HCT116 (cell line): ENCODE measurements at regions not wholly inside any gene's neighbourhood (a gene's known extent, or its start where the extent isn't known, plus 50 kb on each side); places are given as distances from the start of the nearest gene placed in this dataset.

Experiments used
- ATAC-seq: fragments of 200-7000 bp; cut with Tn5 transposase; 2 replicates; pipeline ENCODE4 v1.9.1; 2020; ENCODE audit warnings: mild to moderate bottlenecking, moderate library complexity
- BruUV-seq: library from RNA; stranded (reverse); fragments of 400-500 nt; replicated peaks from 2 replicates; lab custom pipeline; 2021; lab: Mats Ljungman, UMichigan
- CTCF ChIA-PET: fragments of 300-600 bp; sonication (Branson Sonifier 250); formaldehyde crosslinking; loops from one replicate; lab custom pipeline; 2021; ENCODE audit warnings: antibody characterized with exemption; lab: Charles Lee
- POLR2A ChIA-PET: fragments of 300-600, 350-600 bp; sonication (Branson Sonifier 250); formaldehyde crosslinking; loops from one replicate; lab custom pipeline; 2021; ENCODE audit warnings: antibody characterized with exemption; lab: Charles Lee
- RAD21 ChIA-PET, 2 experiments: fragments of 300-600 bp; sonication (Branson Sonifier 250); formaldehyde crosslinking; loops; one replicate each; lab custom pipeline; 2023; ENCODE audit warnings: low total read pairs in 2 of 2; ENCODE audit not compliant: uncharacterized antibody in 2 of 2, unreplicated experiment in 2 of 2, low non-redundant PET in 1 of 2; lab: Charles Lee
- DNase-seq: peaks from one replicate; pipeline ENCODE4 v3.0.0-alpha.2; 2010; ENCODE audit warnings: low read depth, low spot score
- H2AFZ ChIP-seq: fragments of 200-600 bp; shearing (Covaris generic), sonication (generic); 2 replicates; pipeline ENCODE4 v1.6.1; 2017; ENCODE audit warnings: low read depth, mixed run types, mixed read lengths, antibody characterized with exemption, low read length; ENCODE audit not compliant: poor library complexity, severe bottlenecking
- H3K27ac ChIP-seq: 2 replicates; pipeline ENCODE4 v1.5.1; 2012; ENCODE audit warnings: low read depth, low read length
- H3K27me3 ChIP-seq: fragments of 200-600 bp; sonication (generic); 2 replicates; pipeline ENCODE4 v1.6.1; 2016; ENCODE audit warnings: mixed run types, low read length, mixed read lengths; ENCODE audit not compliant: insufficient read depth
- H3K36me3 ChIP-seq, 2 experiments: fragments of 200-500 bp in 1 of 2; fragments of 200-600 bp in 1 of 2; sonication (Bioruptor generic) in 1 of 2; sonication (generic) in 1 of 2; 2 replicates each; pipeline versions ENCODE4 v1.5.1 to v1.6.1; 2014 to 2016; ENCODE audit warnings: low read length in 2 of 2, inconsistent platforms in 1 of 2, mixed read lengths in 1 of 2, mixed run types in 1 of 2; ENCODE audit not compliant: insufficient read depth in 2 of 2, control insufficient read depth in 1 of 2
- H3K4me1 ChIP-seq, 2 experiments: fragments of 200-600 bp in 1 of 2; sonication (generic) in 1 of 2; 2 replicates each; pipeline versions ENCODE4 v1.5.1 to v1.6.1; 2012 to 2017; ENCODE audit warnings: low read length in 2 of 2, inconsistent platforms in 1 of 2, mild to moderate bottlenecking in 1 of 2, mixed read lengths in 1 of 2, mixed run types in 1 of 2, moderate library complexity in 1 of 2; ENCODE audit not compliant: insufficient read depth in 2 of 2, control insufficient read depth in 1 of 2
- H3K4me2 ChIP-seq: fragments of 200-600 bp; sonication (generic); 2 replicates; pipeline ENCODE4 v1.6.1; 2017; ENCODE audit warnings: mixed run types, low read length, mixed read lengths
- H3K4me3 ChIP-seq, 2 experiments: fragments of 200-600 bp in 1 of 2; sonication (generic) in 1 of 2; replicated peaks in 1 of 2; 2 replicates each; pipeline ENCODE4 v1.5.1; 2011 to 2016; ENCODE audit warnings: low read length in 2 of 2, control low read depth in 1 of 2, low read depth in 1 of 2, mild to moderate bottlenecking in 1 of 2, mixed read lengths in 1 of 2, mixed run types in 1 of 2
- H3K79me2 ChIP-seq: fragments of 200-600 bp; sonication (generic); 2 replicates; pipeline ENCODE4 v1.6.1; 2017; ENCODE audit warnings: mild to moderate bottlenecking, mixed run types, low read length, moderate library complexity, mixed read lengths; ENCODE audit not compliant: insufficient read depth
- H3K9ac ChIP-seq: fragments of 200-600 bp; sonication (generic); 2 replicates; pipeline ENCODE4 v1.6.1; 2016; ENCODE audit warnings: low read length, mixed read lengths
- H3K9me2 ChIP-seq: fragments of 200-600 bp; sonication (generic), shearing (Covaris generic); 2 replicates; pipeline ENCODE4 v1.6.1; 2017; ENCODE audit warnings: mixed run types, mild to moderate bottlenecking, moderate library complexity; ENCODE audit not compliant: insufficient read depth
- H3K9me3 ChIP-seq, 2 experiments: fragments of 200-500 bp in 1 of 2; fragments of 200-600 bp in 1 of 2; sonication (Bioruptor generic) in 1 of 2; sonication (generic) in 1 of 2; 2 replicates each; pipeline ENCODE4 v1.6.1; 2014 to 2017; ENCODE audit warnings: low read length in 2 of 2, mixed read lengths in 2 of 2, inconsistent platforms in 1 of 2, low read depth in 1 of 2, mild to moderate bottlenecking in 1 of 2, mixed run types in 1 of 2, moderate library complexity in 1 of 2; ENCODE audit not compliant: control insufficient read depth in 1 of 2, insufficient read depth in 1 of 2
- H4K20me1 ChIP-seq: fragments of 200-600 bp; sonication (generic), shearing (Covaris generic); 2 replicates; pipeline ENCODE4 v1.6.1; 2017; ENCODE audit warnings: mixed run types, mild to moderate bottlenecking, moderate library complexity; ENCODE audit not compliant: insufficient read depth
- ATF3 ChIP-seq: IDR thresholded peaks from 2 replicates; pipeline ENCODE4 v1.6.1; 2012
- CBX3 ChIP-seq: IDR thresholded peaks from 2 replicates; pipeline ENCODE4 v1.6.1; 2012; ENCODE audit warnings: low read depth
- CEBPB ChIP-seq: IDR thresholded peaks from 2 replicates; pipeline ENCODE4 v1.6.1; 2012; ENCODE audit warnings: low read depth
- CTCF ChIP-seq, 3 experiments: fragments of 200-600 bp in 1 of 3; sonication (generic) in 1 of 3; IDR thresholded peaks in 2 of 3; conservative IDR thresholded peaks in 1 of 3; 2 replicates each; pipeline ENCODE4 v1.5.1; 2012 to 2017; ENCODE audit warnings: low read depth in 2 of 3, low read length in 2 of 3, antibody characterized with exemption in 1 of 3, borderline replicate concordance in 1 of 3, control low read depth in 1 of 3, mild to moderate bottlenecking in 1 of 3, mixed read lengths in 1 of 3, mixed run types in 1 of 3, moderate library complexity in 1 of 3; ENCODE audit not compliant: insufficient read depth in 1 of 3
- EGR1 ChIP-seq: IDR thresholded peaks from 2 replicates; pipeline ENCODE4 v1.6.1; 2012; ENCODE audit warnings: low read depth
- ELF1 ChIP-seq: IDR thresholded peaks from 2 replicates; pipeline ENCODE4 v1.6.1; 2012; ENCODE audit warnings: low read depth, borderline replicate concordance
- EZH2 ChIP-seq: fragments of 200-600 bp; sonication (generic); IDR thresholded peaks from 2 replicates; pipeline ENCODE4 v1.6.1; 2017; ENCODE audit warnings: antibody characterized with exemption, mixed run types
- EZH2phosphoT487 ChIP-seq: fragments of 200-600 bp; IDR thresholded peaks from 2 replicates; pipeline ENCODE4 v1.6.1; 2018; ENCODE audit warnings: antibody characterized with exemption, borderline replicate concordance
- FOSL1 ChIP-seq: IDR thresholded peaks from 2 replicates; pipeline ENCODE4 v1.6.1; 2012; ENCODE audit warnings: low read depth
- JUND ChIP-seq: IDR thresholded peaks from 2 replicates; pipeline ENCODE4 v1.6.1; 2012
- MAX ChIP-seq: IDR thresholded peaks from 2 replicates; pipeline ENCODE4 v1.6.1; 2012
- POLR2A ChIP-seq: IDR thresholded peaks from 2 replicates; pipeline ENCODE4 v1.7.0; 2011; ENCODE audit warnings: borderline replicate concordance; ENCODE audit not compliant: insufficient read depth, insufficient read length; ENCODE audit errors: extremely low read depth
- POLR2AphosphoS5 ChIP-seq: IDR thresholded peaks from 2 replicates; pipeline ENCODE4 v1.6.1; 2011; ENCODE audit warnings: mild to moderate bottlenecking, low read depth, low read length, moderate library complexity
- RAD21 ChIP-seq: IDR thresholded peaks from 2 replicates; pipeline ENCODE4 v1.6.1; 2012; ENCODE audit warnings: low read depth, mild to moderate bottlenecking
- SP1 ChIP-seq: IDR thresholded peaks from 2 replicates; pipeline ENCODE4 v1.6.1; 2012; ENCODE audit warnings: low read depth
- SRF ChIP-seq: IDR thresholded peaks from 2 replicates; pipeline ENCODE4 v1.6.1; 2012; ENCODE audit warnings: low read depth
- YY1 ChIP-seq: IDR thresholded peaks from 2 replicates; pipeline ENCODE4 v1.6.1; 2011; ENCODE audit warnings: low read length, low read depth, moderate library complexity, mild to moderate bottlenecking; ENCODE audit not compliant: insufficient replicate concordance; ENCODE audit errors: extremely low read depth
- ZBTB33 ChIP-seq: IDR thresholded peaks from 2 replicates; pipeline ENCODE4 v1.6.1; 2011; ENCODE audit warnings: mild to moderate bottlenecking, low read length, moderate library complexity; ENCODE audit not compliant: insufficient replicate concordance; ENCODE audit errors: extremely low read depth
- ZFX ChIP-seq: fragments of 450-650 bp; IDR thresholded peaks from 2 replicates; pipeline ENCODE4 v1.6.1; 2017
- ZNF274 ChIP-seq: fragments of 200-500 bp; sonication (Bioruptor generic); IDR thresholded peaks from 2 replicates; pipeline ENCODE4 v1.6.1; 2014; ENCODE audit warnings: mild to moderate bottlenecking, low read depth, low read length, inconsistent platforms
- intact Hi-C: fragments of 100-400 bp; cut with micrococcal nuclease; formaldehyde crosslinking; loops from 2 replicates; pipeline ENCODE4 v1.10.0; 2022

GRCh38 chr13:111947876-111948275 is 119.1 kb upstream of the SOX1 start:
- no peak overlapping the region for H3K9ac ChIP-seq
- no peaks in the 10 kb centered on the region for H3K79me2 ChIP-seq
- H3K9me3 ChIP-seq = peaks cover 0 to 3% of the 10 kb centered on the region in 2 experiments; a peak in 1 of 4 replicates
- DNase-seq (no peak), ATAC-seq (no peak)
- no TSS peak for BruUV-seq
- no peak overlapping the region for H3K4me3 ChIP-seq
- H3K27ac ChIP-seq = no peak overlapping the region
- no peaks in the 10 kb centered on the region for H4K20me1 ChIP-seq
- H3K27me3 ChIP-seq = peaks cover 9% of the 10 kb centered on the region; the same call in 1 of the 2 replicates
- RAD21 ChIA-PET = no interaction called here
- no peaks in the 10 kb centered on the region for H3K36me3 ChIP-seq
- TF ChIP-seq ZBTB33 = no peak
- no peak for TF ChIP-seq EZH2phosphoT487
- no peak for TF ChIP-seq JUND
- no peak for TF ChIP-seq ATF3
- TF ChIP-seq FOSL1 = no peak
- no peak for TF ChIP-seq YY1
- no peak for TF ChIP-seq POLR2AphosphoS5
- TF ChIP-seq CEBPB = no peak
- TF ChIP-seq EZH2 = no peak
- TF ChIP-seq ZNF274 = no peak
- no peak for TF ChIP-seq CBX3
- TF ChIP-seq RAD21 = no peak
- TF ChIP-seq MAX = no peak
- no peak for TF ChIP-seq ZFX
- TF ChIP-seq POLR2A = no peak
- TF ChIP-seq EGR1 = no peak
- no peak for TF ChIP-seq CTCF (IDR thresholded peaks at IDR 0.05 in 2 of 3, conservative IDR thresholded peaks at IDR 0.05 in 1 of 3; ENCODE audit: borderline replicate concordance in 1 of 3, insufficient read depth in 1 of 3, low read depth in 2 of 3, low read length in 2 of 3)
- no peak for TF ChIP-seq SP1
- no peak for TF ChIP-seq ELF1
- TF ChIP-seq SRF = no peak
- POLR2A ChIA-PET = no interaction called here
- H3K4me2 ChIP-seq = no peak overlapping the region
- no peaks in the 10 kb centered on the region for H3K4me1 ChIP-seq
- intact Hi-C loops = no loop called here
- H2AFZ ChIP-seq = no peak overlapping the region
- CTCF ChIA-PET = no interaction called here
- no peaks in the 10 kb centered on the region for H3K9me2 ChIP-seq
